GM21390 (cell line): ENCODE measurements at regions not wholly inside any gene's neighbourhood (a gene's known extent, or its start where the extent isn't known, plus 50 kb on each side); places are given as distances from the start of the nearest gene placed in this dataset.

Experiments used
- ATAC-seq: cut with Tn5 transposase; IDR thresholded peaks from one replicate; pipeline ENCODE4 v1.9.1; 2021; ENCODE audit not compliant: unreplicated experiment

GRCh38 chr7:132672200-132672990, 96.1 kb upstream of the PLXNA4 start:
- no peak for ATAC-seq

GRCh38 chr7:132666774-132667172, 90.5 kb upstream of the PLXNA4 start:
- no peak for ATAC-seq

DNA sequence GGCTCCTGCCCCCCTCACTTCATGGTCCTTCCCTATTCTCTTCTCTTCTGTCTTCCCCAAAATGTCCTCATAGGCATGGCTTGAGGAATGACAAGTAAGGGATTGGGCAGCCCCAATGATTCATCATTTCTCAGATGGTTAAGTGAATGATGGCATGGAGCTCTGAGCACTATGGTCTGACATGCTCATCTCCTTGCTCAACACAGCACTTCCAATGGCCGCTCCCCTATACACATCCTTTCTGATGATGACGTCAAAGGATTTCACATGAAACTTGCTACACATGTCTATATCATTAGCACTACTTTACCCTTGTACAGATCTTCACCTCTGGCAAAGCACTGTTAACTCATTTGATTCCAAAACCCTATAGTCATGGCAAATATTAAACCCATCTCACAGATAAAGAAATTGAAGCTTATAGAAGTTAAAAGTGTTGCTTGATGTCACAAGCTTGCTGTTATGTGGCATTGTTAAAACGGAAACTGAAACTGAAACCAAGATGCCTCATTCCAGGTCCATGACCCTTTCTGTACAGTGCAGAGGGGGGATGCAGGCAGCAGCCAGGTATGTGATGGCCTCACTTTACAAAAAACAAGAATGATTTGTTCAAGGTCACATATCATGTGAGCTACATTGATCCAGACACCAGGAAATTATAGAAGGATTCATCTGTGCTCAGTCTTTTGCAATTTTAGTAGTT, 90.0 kb upstream of the PLXNA4 start:
- ATAC-seq, result no peak

- ATAC-seq, result no peak
These were observed 80.8 kb upstream of the PLXNA4 start for GRCh38 chr7:132656846-132657776.

GRCh38 chr7:132656341-132656740, 80.1 kb upstream of the PLXNA4 start:
- ATAC-seq, result no peak

DNA sequence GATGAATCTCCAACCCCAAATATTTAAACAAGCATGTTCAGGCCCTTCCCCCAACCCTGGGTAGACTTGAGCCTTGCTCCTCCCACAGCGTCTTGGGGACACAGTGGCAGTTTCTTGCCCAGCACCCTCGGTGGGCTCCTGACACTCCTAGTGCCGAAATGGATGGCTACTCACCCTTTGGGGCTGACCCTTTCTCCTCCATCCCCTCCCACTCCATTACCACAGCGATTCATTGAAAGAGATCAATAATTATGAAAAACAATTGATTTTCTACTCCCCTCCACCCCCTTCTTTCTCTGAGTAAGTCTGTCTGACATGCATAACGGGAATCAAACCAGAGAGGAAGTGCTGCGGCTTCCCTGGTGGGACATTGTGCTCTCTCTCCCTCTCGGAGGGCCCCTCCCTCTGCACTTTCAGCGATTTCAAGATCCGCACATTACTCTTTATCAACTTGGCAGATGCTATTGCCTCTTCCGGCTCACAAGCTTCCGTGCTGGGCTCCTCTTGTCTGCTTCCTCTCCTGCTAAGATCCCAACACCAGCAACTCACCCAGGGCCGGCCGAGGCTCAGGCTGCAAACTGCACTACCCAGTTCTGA, 79.0 kb upstream of the PLXNA4 start:
- no peak for ATAC-seq

DNA sequence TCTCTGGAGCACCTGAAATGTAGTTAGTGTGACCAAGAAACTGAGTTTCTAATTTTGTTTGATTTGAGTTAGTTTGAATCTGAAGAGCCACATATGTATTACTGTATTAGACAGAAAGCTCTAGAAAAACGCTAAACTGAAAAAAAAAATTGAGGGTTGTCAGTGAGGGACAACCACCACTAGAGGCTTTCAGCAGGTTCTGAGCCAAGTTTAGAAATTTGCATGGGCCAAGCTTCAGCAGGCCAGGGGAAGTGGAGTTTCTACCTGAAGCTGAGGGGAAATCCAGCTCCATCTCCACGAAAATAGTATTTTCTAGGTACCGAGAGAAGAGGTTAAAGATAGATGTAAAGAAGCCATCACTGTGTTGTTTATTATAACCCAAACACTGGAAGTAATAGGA, 77.9 kb upstream of the PLXNA4 start:
- peak; percentile 54 for ATAC-seq

DNA sequence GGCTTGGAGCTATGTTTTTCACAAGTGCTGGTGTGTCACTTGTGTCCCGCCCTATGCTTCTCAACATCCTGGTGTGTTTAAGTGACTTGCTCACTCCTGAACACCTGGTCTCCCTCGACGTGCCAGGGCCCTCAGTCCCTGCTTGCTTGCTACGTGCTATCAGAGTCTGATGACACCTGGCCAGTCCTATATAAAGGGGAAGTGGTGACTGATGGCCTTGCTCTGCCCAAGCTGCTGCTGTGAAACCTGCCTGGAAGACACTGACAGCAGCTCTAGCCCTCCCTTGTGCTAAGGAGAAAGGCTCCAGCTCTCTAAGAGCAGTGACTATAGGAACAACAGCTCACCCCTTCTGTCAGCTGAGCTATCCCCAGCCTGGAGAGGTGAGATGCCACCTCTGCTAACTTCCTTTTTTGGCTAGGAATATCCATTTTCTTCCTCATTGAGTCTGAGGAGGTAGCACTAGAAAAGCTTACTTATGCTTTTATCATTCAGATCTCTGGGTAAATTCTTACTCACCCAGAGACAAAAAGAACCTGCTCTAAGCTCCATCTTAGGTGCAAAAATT, 77.2 kb upstream of the PLXNA4 start:
- ATAC-seq, result peak; percentile 40

GRCh38 chr7:132652507-132652906, 76.2 kb upstream of the PLXNA4 start:
- ATAC-seq, result no peak

- ATAC-seq, result no peak
These were observed 74.2 kb upstream of the PLXNA4 start for GRCh38 chr7:132650498-132650897.

DNA sequence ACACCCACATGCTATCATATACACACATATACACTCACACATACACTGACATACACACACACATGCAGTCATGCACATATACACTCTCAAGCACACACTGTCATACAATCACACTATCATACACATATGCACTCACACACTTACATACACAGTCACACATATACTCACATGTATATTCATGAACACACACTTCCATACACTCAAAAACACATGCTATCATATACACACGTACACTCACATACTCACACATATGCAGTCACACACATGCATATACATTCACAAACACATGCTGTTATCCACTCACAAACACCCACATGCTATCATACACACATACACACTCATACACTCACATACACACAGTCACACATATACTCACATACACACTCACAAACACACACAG, 71.0 kb upstream of the PLXNA4 start:
- ATAC-seq, result no peak

- no peak for ATAC-seq
These were observed 69.8 kb upstream of the PLXNA4 start for GRCh38 chr7:132646052-132646451.

GRCh38 chr7:132643302-132643701, 67.0 kb upstream of the PLXNA4 start:
- ATAC-seq, result no peak

- no peak for ATAC-seq
These were observed 65.0 kb upstream of the PLXNA4 start for GRCh38 chr7:132641238-132641637.

DNA sequence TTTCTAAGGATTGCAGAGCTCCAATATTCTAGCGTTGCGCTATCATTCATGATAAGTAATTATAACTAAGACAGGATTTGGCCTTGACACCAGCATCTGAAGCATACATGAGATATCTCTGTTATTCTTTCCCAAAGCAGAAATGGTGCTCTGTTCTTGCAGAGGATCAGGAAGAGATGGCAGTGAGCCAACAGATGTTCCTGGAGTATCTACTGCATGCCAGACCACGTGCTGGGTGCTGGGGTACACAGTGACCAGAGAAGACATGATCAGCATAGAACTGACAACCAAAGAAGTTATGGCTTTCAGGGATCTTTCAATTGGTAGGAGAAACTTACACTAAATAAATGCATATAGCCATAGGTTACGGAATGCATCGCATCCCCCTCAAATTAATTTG, 63.7 kb upstream of the PLXNA4 start:
- no peak for ATAC-seq

DNA sequence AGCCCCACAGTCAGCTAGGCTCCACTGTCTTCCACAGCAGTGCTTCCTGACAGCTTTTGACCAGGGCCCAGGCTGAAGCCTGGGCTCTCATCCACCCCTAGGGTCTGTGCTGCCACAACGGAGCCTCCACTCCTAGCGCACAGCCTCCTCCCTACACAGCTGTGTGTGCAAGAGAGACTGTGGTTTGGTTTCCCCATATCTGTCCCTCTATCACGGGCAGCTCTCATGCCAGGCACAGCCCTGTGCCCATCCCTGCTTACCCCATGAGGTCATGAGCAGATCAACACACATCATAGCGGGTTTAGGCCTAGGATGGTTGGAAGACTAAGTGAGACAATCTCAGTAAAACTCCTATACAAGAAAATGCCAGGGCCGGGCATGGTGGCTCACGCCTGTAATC, 61.7 kb upstream of the PLXNA4 start:
- no peak for ATAC-seq

DNA sequence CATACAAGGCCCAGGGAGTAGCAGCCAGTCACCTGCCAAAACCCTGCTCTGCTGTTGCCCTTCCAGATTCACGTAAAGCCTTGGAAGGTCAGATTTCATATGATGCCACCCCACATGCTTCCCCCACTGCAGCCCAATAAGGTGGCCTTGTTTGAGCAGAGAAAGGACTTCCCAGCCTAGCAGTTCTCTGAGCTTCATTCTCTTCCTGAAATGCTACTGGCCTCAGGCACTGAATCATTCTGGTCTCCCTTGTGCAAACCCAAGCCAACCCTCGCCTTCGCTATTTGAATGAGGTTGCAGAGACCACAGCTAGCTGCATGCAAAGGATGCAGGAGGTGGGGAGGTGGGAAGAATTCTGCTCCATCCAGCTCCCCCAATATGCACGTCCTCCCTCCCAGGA, 60.3 kb upstream of the PLXNA4 start:
- ATAC-seq, result no peak

GRCh38 chr7:132635127-132635526, 58.9 kb upstream of the PLXNA4 start:
- no peak for ATAC-seq

- ATAC-seq, result no peak
These were observed 54.6 kb upstream of the PLXNA4 start for GRCh38 chr7:132630834-132631233.
